ENCODE measurements at regions not wholly inside any gene's neighbourhood (a gene's known extent, or its start where the extent isn't known, plus 50 kb on each side); places are given as distances from the start of the nearest gene placed in this dataset.

DNA sequence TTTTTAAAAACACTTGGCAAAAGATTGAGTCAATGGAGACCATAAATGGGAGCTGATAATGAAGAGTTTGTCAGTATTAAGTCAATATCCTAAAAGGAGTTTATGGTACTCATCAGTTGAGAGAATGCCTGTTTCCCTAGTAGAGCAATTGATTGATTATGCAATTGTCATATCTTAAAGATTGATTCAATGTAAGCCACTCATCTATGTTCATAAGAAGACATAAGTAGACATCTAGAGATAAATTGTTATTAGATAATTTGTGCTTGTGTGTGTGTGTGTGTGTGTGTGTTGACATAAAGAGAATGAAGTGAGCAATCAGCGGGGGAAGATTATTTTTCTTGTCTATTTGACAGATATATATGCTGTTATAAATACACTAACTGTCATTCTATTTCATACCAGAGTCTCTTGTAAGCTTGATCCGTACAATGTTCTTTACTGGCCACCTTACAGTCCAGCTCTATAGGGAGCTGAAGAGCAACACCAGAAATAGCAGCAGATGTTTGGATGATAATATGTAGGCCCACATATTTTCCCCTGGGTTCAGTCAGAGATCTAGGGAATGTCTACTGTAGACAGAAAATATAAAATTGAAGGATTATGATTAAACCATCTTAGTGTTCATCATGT is 848.6 kb upstream of the EPHA6 start:
- Histone ChIP-seq H4K20me1 (ENCODE audit: insufficient read depth) (no peaks in the 10 kb centered on the region), H3K36me3 (ENCODE audit: insufficient read depth, low read length) (no peaks in the 10 kb centered on the region), H3K27ac (ENCODE audit: low read length) (no peak overlapping the region), H3F3A (ENCODE audit: insufficient read depth, low read length, poor library complexity, severe bottlenecking) (no peaks in the 10 kb centered on the region), H3K9me2 (ENCODE audit: insufficient read depth, low read length) (no peaks in the 10 kb centered on the region), H3K4me3 (ENCODE audit: low read length) (no peak overlapping the region), H3K27me3 (ENCODE audit: insufficient read depth, low read depth, low read length) (no peaks in the 10 kb centered on the region), H3K9me3 (ENCODE audit: low read length) (no peaks in the 10 kb centered on the region), H2AFZ (ENCODE audit: low read depth, low read length) (no peak overlapping the region), H3K79me2 (replicated peaks; ENCODE audit: insufficient read depth, low read length) (no peaks in the 10 kb centered on the region), H3K4me2 (ENCODE audit: low read length) (no peak overlapping the region), H3K9ac (ENCODE audit: low read length) (no peak overlapping the region)
- peak; percentile 38 for TF ChIP-seq EP300 (conservative IDR thresholded peaks at IDR 0.05; ENCODE audit: poor library complexity, severe bottlenecking)
- TF ChIP-seq, protein P1, sequence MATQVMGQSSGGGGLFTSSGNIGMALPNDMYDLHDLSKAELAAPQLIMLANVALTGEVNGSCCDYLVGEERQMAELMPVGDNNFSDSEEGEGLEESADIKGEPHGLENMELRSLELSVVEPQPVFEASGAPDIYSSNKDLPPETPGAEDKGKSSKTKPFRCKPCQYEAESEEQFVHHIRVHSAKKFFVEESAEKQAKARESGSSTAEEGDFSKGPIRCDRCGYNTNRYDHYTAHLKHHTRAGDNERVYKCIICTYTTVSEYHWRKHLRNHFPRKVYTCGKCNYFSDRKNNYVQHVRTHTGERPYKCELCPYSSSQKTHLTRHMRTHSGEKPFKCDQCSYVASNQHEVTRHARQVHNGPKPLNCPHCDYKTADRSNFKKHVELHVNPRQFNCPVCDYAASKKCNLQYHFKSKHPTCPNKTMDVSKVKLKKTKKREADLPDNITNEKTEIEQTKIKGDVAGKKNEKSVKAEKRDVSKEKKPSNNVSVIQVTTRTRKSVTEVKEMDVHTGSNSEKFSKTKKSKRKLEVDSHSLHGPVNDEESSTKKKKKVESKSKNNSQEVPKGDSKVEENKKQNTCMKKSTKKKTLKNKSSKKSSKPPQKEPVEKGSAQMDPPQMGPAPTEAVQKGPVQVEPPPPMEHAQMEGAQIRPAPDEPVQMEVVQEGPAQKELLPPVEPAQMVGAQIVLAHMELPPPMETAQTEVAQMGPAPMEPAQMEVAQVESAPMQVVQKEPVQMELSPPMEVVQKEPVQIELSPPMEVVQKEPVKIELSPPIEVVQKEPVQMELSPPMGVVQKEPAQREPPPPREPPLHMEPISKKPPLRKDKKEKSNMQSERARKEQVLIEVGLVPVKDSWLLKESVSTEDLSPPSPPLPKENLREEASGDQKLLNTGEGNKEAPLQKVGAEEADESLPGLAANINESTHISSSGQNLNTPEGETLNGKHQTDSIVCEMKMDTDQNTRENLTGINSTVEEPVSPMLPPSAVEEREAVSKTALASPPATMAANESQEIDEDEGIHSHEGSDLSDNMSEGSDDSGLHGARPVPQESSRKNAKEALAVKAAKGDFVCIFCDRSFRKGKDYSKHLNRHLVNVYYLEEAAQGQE (IDR thresholded peaks at IDR 0.05; ENCODE audit: borderline replicate concordance), result no peak
- TF ChIP-seq POLR2AphosphoS5 (IDR thresholded peaks at IDR 0.05), result peak; percentile 64

DNA sequence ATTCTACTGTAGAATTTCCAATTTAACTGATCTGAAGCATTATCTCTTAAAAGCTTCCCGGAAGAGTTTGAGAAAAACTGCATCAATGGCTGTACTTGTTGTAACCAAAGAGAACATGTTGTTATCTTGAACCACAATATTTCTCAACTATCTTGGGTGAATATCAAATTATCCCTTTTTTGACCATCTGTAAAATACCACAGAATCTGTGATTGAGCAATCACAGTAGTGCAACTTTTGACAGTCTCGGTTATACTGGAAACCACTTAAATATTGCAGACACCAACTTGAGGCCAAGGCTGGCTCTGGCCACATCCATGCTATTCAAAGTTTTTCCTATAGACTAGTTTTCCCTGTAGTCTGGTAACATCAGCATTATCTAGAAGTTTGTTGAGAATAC is 842.8 kb upstream of the EPHA6 start:
- no peak overlapping the region for H3K9ac ChIP-seq (ENCODE audit: low read length)
- no peaks in the 10 kb centered on the region for H3F3A ChIP-seq (ENCODE audit: insufficient read depth, low read length, poor library complexity, severe bottlenecking)
- no peaks in the 10 kb centered on the region for H3K79me2 ChIP-seq (replicated peaks; ENCODE audit: insufficient read depth, low read length)
- no peaks in the 10 kb centered on the region for H3K9me3 ChIP-seq (ENCODE audit: low read length)
- H3K9me2 ChIP-seq (ENCODE audit: insufficient read depth, low read length), result no peaks in the 10 kb centered on the region
- no peaks in the 10 kb centered on the region for H4K20me1 ChIP-seq (ENCODE audit: insufficient read depth)
- H3K4me3 ChIP-seq (ENCODE audit: low read length), result no peak overlapping the region
- no peaks in the 10 kb centered on the region for H3K36me3 ChIP-seq (ENCODE audit: insufficient read depth, low read length)
- H3K27ac ChIP-seq (ENCODE audit: low read length), result no peak overlapping the region
- no peaks in the 10 kb centered on the region for H3K27me3 ChIP-seq (ENCODE audit: insufficient read depth, low read depth, low read length)
- H2AFZ ChIP-seq (ENCODE audit: low read depth, low read length), result no peak overlapping the region
- TF ChIP-seq EP300 (conservative IDR thresholded peaks at IDR 0.05; ENCODE audit: poor library complexity, severe bottlenecking) (no peak), POLR2AphosphoS5 (IDR thresholded peaks at IDR 0.05) (no peak), RAD21 (conservative IDR thresholded peaks at IDR 0.05) (no peak), EZH2 (IDR thresholded peaks at IDR 0.05; ENCODE audit: borderline replicate concordance, insufficient read depth, low read length, poor library complexity, severe bottlenecking) (no peak), MXI1 (conservative IDR thresholded peaks at IDR 0.05; ENCODE audit: poor library complexity, severe bottlenecking) (no peak), TAF1 (IDR thresholded peaks at IDR 0.05; ENCODE audit: low read depth) (no peak), SMC3 (conservative IDR thresholded peaks at IDR 0.05; ENCODE audit: poor library complexity) (no peak)
- TF ChIP-seq, protein P1 (IDR thresholded peaks at IDR 0.05; ENCODE audit: borderline replicate concordance), result no peak
- TF ChIP-seq, protein P2, sequence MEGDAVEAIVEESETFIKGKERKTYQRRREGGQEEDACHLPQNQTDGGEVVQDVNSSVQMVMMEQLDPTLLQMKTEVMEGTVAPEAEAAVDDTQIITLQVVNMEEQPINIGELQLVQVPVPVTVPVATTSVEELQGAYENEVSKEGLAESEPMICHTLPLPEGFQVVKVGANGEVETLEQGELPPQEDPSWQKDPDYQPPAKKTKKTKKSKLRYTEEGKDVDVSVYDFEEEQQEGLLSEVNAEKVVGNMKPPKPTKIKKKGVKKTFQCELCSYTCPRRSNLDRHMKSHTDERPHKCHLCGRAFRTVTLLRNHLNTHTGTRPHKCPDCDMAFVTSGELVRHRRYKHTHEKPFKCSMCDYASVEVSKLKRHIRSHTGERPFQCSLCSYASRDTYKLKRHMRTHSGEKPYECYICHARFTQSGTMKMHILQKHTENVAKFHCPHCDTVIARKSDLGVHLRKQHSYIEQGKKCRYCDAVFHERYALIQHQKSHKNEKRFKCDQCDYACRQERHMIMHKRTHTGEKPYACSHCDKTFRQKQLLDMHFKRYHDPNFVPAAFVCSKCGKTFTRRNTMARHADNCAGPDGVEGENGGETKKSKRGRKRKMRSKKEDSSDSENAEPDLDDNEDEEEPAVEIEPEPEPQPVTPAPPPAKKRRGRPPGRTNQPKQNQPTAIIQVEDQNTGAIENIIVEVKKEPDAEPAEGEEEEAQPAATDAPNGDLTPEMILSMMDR (IDR thresholded peaks at IDR 0.05; ENCODE audit: poor library complexity, severe bottlenecking), result no peak
- no peak overlapping the region for H3K4me2 ChIP-seq (ENCODE audit: low read length)
